Keratinocyte (primary cell): ENCODE measurements at regions not wholly inside any gene's neighbourhood (a gene's known extent, or its start where the extent isn't known, plus 50 kb on each side); places are given as distances from the start of the nearest gene placed in this dataset.

Experiments used
- EZH2 ChIP-seq: IDR thresholded peaks from one replicate; pipeline ENCODE4 v1.6.1; 2012; ENCODE audit warnings: inconsistent platforms, mild to moderate bottlenecking, low read length, moderate library complexity
- TF ChIP-seq, protein P1 (sequence below), 3 experiments: IDR thresholded peaks in 1 of 3; conservative IDR thresholded peaks in 1 of 3; optimal IDR thresholded peaks in 1 of 3; 2 replicates in 2 of 3; 3 replicates in 1 of 3; pipeline versions ENCODE3 to v1.5.1; 2011; ENCODE audit warnings: low read length in 3 of 3, mild to moderate bottlenecking in 3 of 3, moderate library complexity in 2 of 3, control low read depth in 1 of 3, inconsistent platforms in 1 of 3; ENCODE audit not compliant: insufficient read depth in 2 of 3; ENCODE audit errors: extremely low read depth in 1 of 3

DNA sequence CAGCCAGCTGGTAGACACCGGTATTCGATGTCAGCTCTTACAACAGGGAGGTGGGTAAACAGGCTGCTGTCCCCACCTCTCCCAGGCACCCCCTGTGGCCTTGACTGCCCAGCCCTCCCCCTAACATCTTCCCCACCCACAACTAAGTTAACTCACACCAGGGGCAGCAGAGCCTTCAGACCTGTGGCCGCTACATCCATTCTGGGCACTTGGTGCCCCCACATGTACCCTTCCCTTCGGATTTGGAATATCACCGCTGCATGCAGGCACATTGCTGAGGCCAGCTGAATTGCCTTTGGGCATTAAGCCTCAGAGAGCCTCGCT is 130.3 kb downstream of the MYCN start:
- TF ChIP-seq, protein P1, sequence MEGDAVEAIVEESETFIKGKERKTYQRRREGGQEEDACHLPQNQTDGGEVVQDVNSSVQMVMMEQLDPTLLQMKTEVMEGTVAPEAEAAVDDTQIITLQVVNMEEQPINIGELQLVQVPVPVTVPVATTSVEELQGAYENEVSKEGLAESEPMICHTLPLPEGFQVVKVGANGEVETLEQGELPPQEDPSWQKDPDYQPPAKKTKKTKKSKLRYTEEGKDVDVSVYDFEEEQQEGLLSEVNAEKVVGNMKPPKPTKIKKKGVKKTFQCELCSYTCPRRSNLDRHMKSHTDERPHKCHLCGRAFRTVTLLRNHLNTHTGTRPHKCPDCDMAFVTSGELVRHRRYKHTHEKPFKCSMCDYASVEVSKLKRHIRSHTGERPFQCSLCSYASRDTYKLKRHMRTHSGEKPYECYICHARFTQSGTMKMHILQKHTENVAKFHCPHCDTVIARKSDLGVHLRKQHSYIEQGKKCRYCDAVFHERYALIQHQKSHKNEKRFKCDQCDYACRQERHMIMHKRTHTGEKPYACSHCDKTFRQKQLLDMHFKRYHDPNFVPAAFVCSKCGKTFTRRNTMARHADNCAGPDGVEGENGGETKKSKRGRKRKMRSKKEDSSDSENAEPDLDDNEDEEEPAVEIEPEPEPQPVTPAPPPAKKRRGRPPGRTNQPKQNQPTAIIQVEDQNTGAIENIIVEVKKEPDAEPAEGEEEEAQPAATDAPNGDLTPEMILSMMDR (optimal IDR thresholded peaks at IDR 0.05 in 1 of 3, IDR thresholded peaks at IDR 0.05 in 1 of 3, conservative IDR thresholded peaks at IDR 0.05 in 1 of 3; ENCODE audit: extremely low read depth in 1 of 3, insufficient read depth in 2 of 3, low read length in 3 of 3), result no peak
- TF ChIP-seq EZH2, result no peak
